ENCODE measurements at regions not wholly inside any gene's neighbourhood (a gene's known extent, or its start where the extent isn't known, plus 50 kb on each side); places are given as distances from the start of the nearest gene placed in this dataset.

DNA sequence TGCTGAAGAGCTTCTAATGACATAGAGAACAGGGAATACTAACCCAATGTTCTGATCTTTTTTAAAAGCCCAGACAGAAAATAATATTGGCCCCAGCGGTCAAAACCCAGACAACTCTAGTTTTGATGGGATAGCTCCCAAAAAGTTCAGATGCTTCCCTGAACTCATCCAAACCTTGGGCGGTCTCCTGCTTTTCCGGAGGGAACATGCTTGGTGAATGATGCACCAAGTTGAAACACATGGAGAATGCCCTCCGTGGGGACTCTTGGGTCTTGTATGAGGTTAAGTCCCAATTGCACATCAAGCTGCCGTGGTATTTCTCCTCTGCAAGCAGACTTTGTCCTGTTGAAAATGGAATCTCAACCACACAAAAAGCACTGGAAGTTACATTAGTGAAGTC lies 120.7 kb upstream of the CTAGE1 start:
- TF ChIP-seq, protein P1, sequence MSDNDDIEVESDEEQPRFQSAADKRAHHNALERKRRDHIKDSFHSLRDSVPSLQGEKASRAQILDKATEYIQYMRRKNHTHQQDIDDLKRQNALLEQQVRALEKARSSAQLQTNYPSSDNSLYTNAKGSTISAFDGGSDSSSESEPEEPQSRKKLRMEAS (CRISPR knock-in tag; IDR thresholded peaks at IDR 0.05) = no peak
- TF ChIP-seq, protein P2, sequence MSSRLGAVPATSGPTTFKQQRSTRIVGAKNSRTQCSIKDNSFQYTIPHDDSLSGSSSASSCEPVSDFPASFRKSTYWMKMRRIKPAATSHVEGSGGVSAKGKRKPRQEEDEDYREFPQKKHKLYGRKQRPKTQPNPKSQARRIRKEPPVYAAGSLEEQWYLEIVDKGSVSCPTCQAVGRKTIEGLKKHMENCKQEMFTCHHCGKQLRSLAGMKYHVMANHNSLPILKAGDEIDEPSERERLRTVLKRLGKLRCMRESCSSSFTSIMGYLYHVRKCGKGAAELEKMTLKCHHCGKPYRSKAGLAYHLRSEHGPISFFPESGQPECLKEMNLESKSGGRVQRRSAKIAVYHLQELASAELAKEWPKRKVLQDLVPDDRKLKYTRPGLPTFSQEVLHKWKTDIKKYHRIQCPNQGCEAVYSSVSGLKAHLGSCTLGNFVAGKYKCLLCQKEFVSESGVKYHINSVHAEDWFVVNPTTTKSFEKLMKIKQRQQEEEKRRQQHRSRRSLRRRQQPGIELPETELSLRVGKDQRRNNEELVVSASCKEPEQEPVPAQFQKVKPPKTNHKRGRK (CRISPR knock-in tag; IDR thresholded peaks at IDR 0.05; ENCODE audit: borderline replicate concordance) = no peak
- TF ChIP-seq ZNF416 (CRISPR knock-in tag; IDR thresholded peaks at IDR 0.05) (no peak), NR2C2 (CRISPR knock-in tag; IDR thresholded peaks at IDR 0.05) (no peak), TCF7 (CRISPR knock-in tag; IDR thresholded peaks at IDR 0.05; ENCODE audit: low read depth) (no peak), ELF4 (CRISPR knock-in tag; IDR thresholded peaks at IDR 0.05; ENCODE audit: low read depth) (no peak)
- TF ChIP-seq, protein P3, sequence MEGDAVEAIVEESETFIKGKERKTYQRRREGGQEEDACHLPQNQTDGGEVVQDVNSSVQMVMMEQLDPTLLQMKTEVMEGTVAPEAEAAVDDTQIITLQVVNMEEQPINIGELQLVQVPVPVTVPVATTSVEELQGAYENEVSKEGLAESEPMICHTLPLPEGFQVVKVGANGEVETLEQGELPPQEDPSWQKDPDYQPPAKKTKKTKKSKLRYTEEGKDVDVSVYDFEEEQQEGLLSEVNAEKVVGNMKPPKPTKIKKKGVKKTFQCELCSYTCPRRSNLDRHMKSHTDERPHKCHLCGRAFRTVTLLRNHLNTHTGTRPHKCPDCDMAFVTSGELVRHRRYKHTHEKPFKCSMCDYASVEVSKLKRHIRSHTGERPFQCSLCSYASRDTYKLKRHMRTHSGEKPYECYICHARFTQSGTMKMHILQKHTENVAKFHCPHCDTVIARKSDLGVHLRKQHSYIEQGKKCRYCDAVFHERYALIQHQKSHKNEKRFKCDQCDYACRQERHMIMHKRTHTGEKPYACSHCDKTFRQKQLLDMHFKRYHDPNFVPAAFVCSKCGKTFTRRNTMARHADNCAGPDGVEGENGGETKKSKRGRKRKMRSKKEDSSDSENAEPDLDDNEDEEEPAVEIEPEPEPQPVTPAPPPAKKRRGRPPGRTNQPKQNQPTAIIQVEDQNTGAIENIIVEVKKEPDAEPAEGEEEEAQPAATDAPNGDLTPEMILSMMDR (IDR thresholded peaks at IDR 0.05) = no peak
- TF ChIP-seq, protein P4, sequence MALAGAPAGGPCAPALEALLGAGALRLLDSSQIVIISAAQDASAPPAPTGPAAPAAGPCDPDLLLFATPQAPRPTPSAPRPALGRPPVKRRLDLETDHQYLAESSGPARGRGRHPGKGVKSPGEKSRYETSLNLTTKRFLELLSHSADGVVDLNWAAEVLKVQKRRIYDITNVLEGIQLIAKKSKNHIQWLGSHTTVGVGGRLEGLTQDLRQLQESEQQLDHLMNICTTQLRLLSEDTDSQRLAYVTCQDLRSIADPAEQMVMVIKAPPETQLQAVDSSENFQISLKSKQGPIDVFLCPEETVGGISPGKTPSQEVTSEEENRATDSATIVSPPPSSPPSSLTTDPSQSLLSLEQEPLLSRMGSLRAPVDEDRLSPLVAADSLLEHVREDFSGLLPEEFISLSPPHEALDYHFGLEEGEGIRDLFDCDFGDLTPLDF (CRISPR knock-in tag; IDR thresholded peaks at IDR 0.05) = no peak
- TF ChIP-seq, protein P5, sequence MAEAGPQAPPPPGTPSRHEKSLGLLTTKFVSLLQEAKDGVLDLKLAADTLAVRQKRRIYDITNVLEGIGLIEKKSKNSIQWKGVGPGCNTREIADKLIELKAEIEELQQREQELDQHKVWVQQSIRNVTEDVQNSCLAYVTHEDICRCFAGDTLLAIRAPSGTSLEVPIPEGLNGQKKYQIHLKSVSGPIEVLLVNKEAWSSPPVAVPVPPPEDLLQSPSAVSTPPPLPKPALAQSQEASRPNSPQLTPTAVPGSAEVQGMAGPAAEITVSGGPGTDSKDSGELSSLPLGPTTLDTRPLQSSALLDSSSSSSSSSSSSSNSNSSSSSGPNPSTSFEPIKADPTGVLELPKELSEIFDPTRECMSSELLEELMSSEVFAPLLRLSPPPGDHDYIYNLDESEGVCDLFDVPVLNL (CRISPR knock-in tag; IDR thresholded peaks at IDR 0.05; ENCODE audit: borderline replicate concordance, low read depth) = no peak

Measured in WTC11 (cell line).